SU-DHL-6 (cell line): ENCODE measurements at regions not wholly inside any gene's neighbourhood (a gene's known extent, or its start where the extent isn't known, plus 50 kb on each side); places are given as distances from the start of the nearest gene placed in this dataset.

Experiments
- H2AFZ ChIP-seq: fragments of 200-600 bp; sonication (generic); 2 replicates; pipeline ENCODE4 v1.6.1; 2014; ENCODE audit warnings: low read depth, mild to moderate bottlenecking, moderate library complexity, mixed read lengths, antibody characterized with exemption, low read length; ENCODE audit not compliant: severe bottlenecking
- H3F3A ChIP-seq: fragments of 200-600 bp; shearing (Covaris generic); 2 replicates; pipeline ENCODE4 v1.6.0; 2016; ENCODE audit warnings: antibody characterized with exemption, mild to moderate bottlenecking; ENCODE audit not compliant: insufficient read depth
- H3K27ac ChIP-seq: fragments of 200-600 bp; sonication (generic); 2 replicates; pipeline ENCODE4 v1.5.1; 2016; ENCODE audit warnings: low read depth, mild to moderate bottlenecking, low read length, moderate library complexity, mixed read lengths
- H3K27me3 ChIP-seq: fragments of 200-600 bp; sonication (generic), shearing (Covaris generic); 2 replicates; pipeline ENCODE4 v1.6.0; 2014; ENCODE audit warnings: mild to moderate bottlenecking, low read length
- H3K36me3 ChIP-seq: fragments of 200-600 bp; sonication (generic); 2 replicates; pipeline ENCODE4 v1.6.1; 2014; ENCODE audit warnings: mild to moderate bottlenecking, low read length, mixed read lengths
- H3K4me2 ChIP-seq: fragments of 300-600, 200-600 bp; shearing (Covaris generic), sonication (generic); 2 replicates; pipeline ENCODE4 v1.6.0; 2014; ENCODE audit warnings: low read length, low read depth, mild to moderate bottlenecking; ENCODE audit not compliant: poor library complexity, severe bottlenecking
- H3K4me3 ChIP-seq: fragments of 200-600 bp; sonication (generic); 2 replicates; pipeline ENCODE4 v1.5.1; 2014; ENCODE audit warnings: antibody characterized with exemption, low read length, mild to moderate bottlenecking, mixed read lengths; ENCODE audit not compliant: insufficient read depth, poor library complexity, severe bottlenecking
- H3K79me2 ChIP-seq: fragments of 200-600 bp; sonication (generic); 2 replicates; pipeline ENCODE4 v1.6.1; 2014; ENCODE audit warnings: mild to moderate bottlenecking, low read length, moderate library complexity; ENCODE audit not compliant: insufficient read depth
- H3K9ac ChIP-seq: fragments of 200-600 bp; sonication (generic); 2 replicates; pipeline ENCODE4 v1.7.0; 2014; ENCODE audit warnings: mild to moderate bottlenecking, low read length
- H3K9me2 ChIP-seq: fragments of 200-600 bp; sonication (generic); replicated peaks from 2 replicates; pipeline ENCODE4 v1.6.1; 2014; ENCODE audit warnings: low read length; ENCODE audit not compliant: insufficient read depth
- H3K9me3 ChIP-seq: fragments of 200-600 bp; sonication (generic); 2 replicates; pipeline ENCODE4 v1.6.1; 2014; ENCODE audit warnings: low read length, mixed read lengths; ENCODE audit not compliant: insufficient read depth
- H4K20me1 ChIP-seq: fragments of 200-600 bp; sonication (generic); 2 replicates; pipeline ENCODE4 v1.6.1; 2014; ENCODE audit warnings: low read depth, mild to moderate bottlenecking, antibody characterized with exemption, low read length, moderate library complexity, mixed read lengths
- EZH2phosphoT487 ChIP-seq: fragments of 200-600 bp; sonication (generic), shearing (Covaris generic); conservative IDR thresholded peaks from 2 replicates; pipeline ENCODE4 v1.6.1; 2018; ENCODE audit warnings: mild to moderate bottlenecking, antibody characterized with exemption, low read length, moderate library complexity, mixed read lengths
- TF ChIP-seq, protein P1 (sequence below): fragments of 200-600 bp; sonication (generic); IDR thresholded peaks from one replicate; pipeline ENCODE4 v1.5.1; 2017; ENCODE audit warnings: antibody characterized with exemption, mild to moderate bottlenecking, low read length, moderate library complexity; ENCODE audit not compliant: insufficient read depth, poor library complexity, severe bottlenecking

DNA sequence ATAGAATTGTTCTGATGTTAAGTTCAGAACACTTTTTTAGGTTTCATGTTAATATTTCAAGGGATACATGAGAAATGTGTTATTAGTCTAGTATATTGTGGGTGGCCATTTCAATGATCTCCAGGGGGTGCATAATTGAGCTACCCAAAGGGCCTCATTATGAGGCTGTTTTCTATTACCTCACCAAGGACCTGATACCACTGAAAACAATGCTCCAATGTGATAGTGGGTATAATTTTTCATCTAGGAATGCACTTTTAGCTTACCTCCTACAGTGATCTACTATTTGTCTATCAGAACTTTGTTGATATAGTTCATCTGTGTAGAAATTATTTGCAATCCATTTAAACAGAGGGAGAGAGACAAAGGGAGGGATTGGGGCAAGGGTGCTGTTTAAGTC is 106.8 kb upstream of the HS3ST5 start:
- Histone ChIP-seq H4K20me1 (no peaks in the 10 kb centered on the region), H3K9ac (no peak overlapping the region), H3K27ac (no peak overlapping the region), H3K4me2 (no peak overlapping the region), H3K79me2 (no peaks in the 10 kb centered on the region), H3K4me3 (no peak overlapping the region), H3K9me2 (no peaks in the 10 kb centered on the region), H2AFZ (no peak overlapping the region), H3F3A (no peaks in the 10 kb centered on the region), H3K9me3 (no peaks in the 10 kb centered on the region), H3K36me3 (no peaks in the 10 kb centered on the region), H3K27me3 (no peaks in the 10 kb centered on the region)
- no peak for TF ChIP-seq EZH2phosphoT487
- TF ChIP-seq, protein P1, sequence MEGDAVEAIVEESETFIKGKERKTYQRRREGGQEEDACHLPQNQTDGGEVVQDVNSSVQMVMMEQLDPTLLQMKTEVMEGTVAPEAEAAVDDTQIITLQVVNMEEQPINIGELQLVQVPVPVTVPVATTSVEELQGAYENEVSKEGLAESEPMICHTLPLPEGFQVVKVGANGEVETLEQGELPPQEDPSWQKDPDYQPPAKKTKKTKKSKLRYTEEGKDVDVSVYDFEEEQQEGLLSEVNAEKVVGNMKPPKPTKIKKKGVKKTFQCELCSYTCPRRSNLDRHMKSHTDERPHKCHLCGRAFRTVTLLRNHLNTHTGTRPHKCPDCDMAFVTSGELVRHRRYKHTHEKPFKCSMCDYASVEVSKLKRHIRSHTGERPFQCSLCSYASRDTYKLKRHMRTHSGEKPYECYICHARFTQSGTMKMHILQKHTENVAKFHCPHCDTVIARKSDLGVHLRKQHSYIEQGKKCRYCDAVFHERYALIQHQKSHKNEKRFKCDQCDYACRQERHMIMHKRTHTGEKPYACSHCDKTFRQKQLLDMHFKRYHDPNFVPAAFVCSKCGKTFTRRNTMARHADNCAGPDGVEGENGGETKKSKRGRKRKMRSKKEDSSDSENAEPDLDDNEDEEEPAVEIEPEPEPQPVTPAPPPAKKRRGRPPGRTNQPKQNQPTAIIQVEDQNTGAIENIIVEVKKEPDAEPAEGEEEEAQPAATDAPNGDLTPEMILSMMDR = no peak

DNA sequence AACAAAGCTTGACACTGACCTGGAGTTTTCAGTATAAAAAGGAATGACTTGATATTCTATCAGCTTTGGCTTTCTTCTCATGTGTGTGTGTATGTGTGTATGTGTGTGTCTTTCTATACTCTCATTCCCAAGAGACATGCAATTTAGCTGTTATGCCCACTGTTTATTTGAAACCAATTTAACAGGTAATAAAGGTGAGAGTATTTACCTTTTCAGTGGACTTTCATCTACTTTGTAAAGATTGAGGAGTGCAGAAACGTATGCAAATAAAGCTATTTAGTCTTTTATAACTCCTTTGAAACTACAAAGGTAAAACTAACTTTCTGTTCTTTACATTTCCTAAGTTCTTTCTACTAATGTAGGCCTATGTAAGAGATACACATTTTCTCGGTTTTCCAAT is 103.5 kb upstream of the HS3ST5 start:
- Histone ChIP-seq H3K9ac (no peak overlapping the region), H3K4me3 (no peak overlapping the region), H3K79me2 (no peaks in the 10 kb centered on the region), H2AFZ (no peak overlapping the region), H3K27me3 (no peaks in the 10 kb centered on the region), H3K27ac (no peak overlapping the region), H3K4me2 (no peak overlapping the region), H3K36me3 (no peaks in the 10 kb centered on the region), H4K20me1 (no peaks in the 10 kb centered on the region), H3K9me2 (no peaks in the 10 kb centered on the region), H3K9me3 (no peaks in the 10 kb centered on the region), H3F3A (no peaks in the 10 kb centered on the region)
- TF ChIP-seq, protein P1 = no peak
- no peak for TF ChIP-seq EZH2phosphoT487

DNA sequence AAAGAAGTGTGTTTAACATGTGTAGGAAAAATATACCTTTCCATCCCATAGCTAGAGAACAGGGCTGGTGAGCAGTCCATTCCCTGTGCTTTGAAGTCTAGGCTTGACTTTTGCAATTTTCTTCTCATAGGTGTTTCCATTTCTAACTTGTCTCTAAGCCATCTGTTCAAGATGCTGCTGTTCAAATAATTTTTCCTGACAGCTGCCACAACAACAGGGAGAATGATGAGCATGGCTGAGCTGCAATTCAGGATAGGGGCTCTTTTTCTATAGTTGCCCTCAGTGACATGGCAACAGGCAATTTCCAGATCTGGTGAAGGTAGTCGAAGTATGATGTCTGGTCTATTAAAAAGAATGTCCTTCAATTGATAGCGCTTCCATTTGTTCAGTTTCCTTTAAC is 103.0 kb upstream of the HS3ST5 start:
- H2AFZ ChIP-seq = no peak overlapping the region
- H3F3A ChIP-seq = no peaks in the 10 kb centered on the region
- H3K79me2 ChIP-seq = no peaks in the 10 kb centered on the region
- no peaks in the 10 kb centered on the region for H4K20me1 ChIP-seq
- H3K36me3 ChIP-seq = no peaks in the 10 kb centered on the region
- H3K4me3 ChIP-seq = no peak overlapping the region
- TF ChIP-seq EZH2phosphoT487 = no peak
- TF ChIP-seq, protein P1 = no peak
- H3K9me3 ChIP-seq = no peaks in the 10 kb centered on the region
- H3K27ac ChIP-seq = no peak overlapping the region
- no peaks in the 10 kb centered on the region for H3K9me2 ChIP-seq
- H3K27me3 ChIP-seq = no peaks in the 10 kb centered on the region
- H3K4me2 ChIP-seq = no peak overlapping the region
- H3K9ac ChIP-seq = no peak overlapping the region

DNA sequence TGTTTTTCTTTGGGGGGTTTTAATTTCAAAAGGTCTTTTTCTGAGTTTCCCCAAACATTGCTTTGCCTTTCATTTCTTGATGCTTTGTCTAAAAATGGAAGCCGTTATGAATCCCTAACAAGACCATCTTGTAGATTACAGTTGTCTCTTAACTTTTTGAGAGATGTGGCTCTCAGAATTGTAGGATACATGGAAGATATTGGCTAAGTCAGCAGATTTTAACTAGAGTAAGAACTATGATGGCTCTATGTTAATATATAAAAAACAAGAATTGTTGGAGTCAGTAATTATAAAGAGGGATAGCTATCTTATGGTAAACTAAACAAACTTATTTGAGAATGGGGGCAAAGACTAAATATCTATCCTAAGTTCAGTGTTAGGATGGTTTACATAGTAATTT is 96.6 kb upstream of the HS3ST5 start:
- H3K27ac ChIP-seq = no peak overlapping the region
- H4K20me1 ChIP-seq = no peaks in the 10 kb centered on the region
- no peaks in the 10 kb centered on the region for H3K27me3 ChIP-seq
- H3K9me3 ChIP-seq = no peaks in the 10 kb centered on the region
- H3K79me2 ChIP-seq = no peaks in the 10 kb centered on the region
- H3K4me2 ChIP-seq = no peak overlapping the region
- H3F3A ChIP-seq = no peaks in the 10 kb centered on the region
- no peak for TF ChIP-seq EZH2phosphoT487
- TF ChIP-seq, protein P1 = no peak
- no peaks in the 10 kb centered on the region for H3K9me2 ChIP-seq
- H3K4me3 ChIP-seq = no peak overlapping the region
- no peak overlapping the region for H2AFZ ChIP-seq
- H3K36me3 ChIP-seq = no peaks in the 10 kb centered on the region
- H3K9ac ChIP-seq = no peak overlapping the region
